Amygdala (tissue), 56 donors: ENCODE measurements at regions not wholly inside any gene's neighbourhood (a gene's known extent, or its start where the extent isn't known, plus 50 kb on each side); places are given as distances from the start of the nearest gene placed in this dataset.

ENCODE experiments used
- DNase-seq, 56 donors: peaks; one replicate each; lab custom pipeline; 2025; lab: John Stamatoyannopoulos, UW

GRCh38 chr12:91357381-91357780 is 174.8 kb upstream of the DCN start:
- no peak for DNase-seq

GRCh38 chr12:91356405-91356804 is 173.8 kb upstream of the DCN start:
- DNase-seq: no peak

GRCh38 chr12:91355150-91356006 is 172.8 kb upstream of the DCN start:
- peak in 45 of 56 donors; percentile 1 to 79 (median 27) for DNase-seq

GRCh38 chr12:91353266-91353665 is 170.6 kb upstream of the DCN start:
- no peak for DNase-seq

- DNase-seq: no peak
These were observed 166.9 kb upstream of the DCN start for GRCh38 chr12:91349476-91349875.

GRCh38 chr12:91347481-91348214 is 165.0 kb upstream of the DCN start:
- no peak for DNase-seq

- DNase-seq: no peak
These were observed 164.2 kb upstream of the DCN start for GRCh38 chr12:91346827-91347226.

- no peak for DNase-seq
These were observed 161.8 kb upstream of the DCN start for GRCh38 chr12:91344408-91344807.

- no peak for DNase-seq
These were observed 160.4 kb upstream of the DCN start for GRCh38 chr12:91343010-91343409.

GRCh38 chr12:91339106-91339505 is 156.5 kb upstream of the DCN start:
- no peak for DNase-seq

- DNase-seq: no peak
These were observed 153.1 kb upstream of the DCN start for GRCh38 chr12:91335699-91336098.

- no peak for DNase-seq
These were observed 151.3 kb upstream of the DCN start for GRCh38 chr12:91333966-91334365.

- DNase-seq: no peak
These were observed 149.7 kb upstream of the DCN start for GRCh38 chr12:91332302-91332701.

GRCh38 chr12:91331371-91331770 is 148.8 kb upstream of the DCN start:
- no peak for DNase-seq

GRCh38 chr12:91328451-91328850 is 145.8 kb upstream of the DCN start:
- DNase-seq: no peak

- DNase-seq: no peak
These were observed 145.3 kb upstream of the DCN start for GRCh38 chr12:91327889-91328288.

GRCh38 chr12:91327131-91327530 is 144.5 kb upstream of the DCN start:
- DNase-seq: no peak

GRCh38 chr12:91326058-91327027 is 143.7 kb upstream of the DCN start:
- DNase-seq: peak in 10 of 56 donors; percentile 0 to 74 (median 1)

- no peak for DNase-seq
These were observed 138.4 kb upstream of the DCN start for GRCh38 chr12:91320999-91321398.

- no peak for DNase-seq
These were observed 136.6 kb upstream of the DCN start for GRCh38 chr12:91319071-91319760.
